ENCODE measurements at regions not wholly inside any gene's neighbourhood (a gene's known extent, or its start where the extent isn't known, plus 50 kb on each side); places are given as distances from the start of the nearest gene placed in this dataset.
"Not testable (repeated sequence)": the region's sequence is repeated elsewhere in the genome, so short reads cannot be mapped to it uniquely, and the experiment has no call there.

DNA sequence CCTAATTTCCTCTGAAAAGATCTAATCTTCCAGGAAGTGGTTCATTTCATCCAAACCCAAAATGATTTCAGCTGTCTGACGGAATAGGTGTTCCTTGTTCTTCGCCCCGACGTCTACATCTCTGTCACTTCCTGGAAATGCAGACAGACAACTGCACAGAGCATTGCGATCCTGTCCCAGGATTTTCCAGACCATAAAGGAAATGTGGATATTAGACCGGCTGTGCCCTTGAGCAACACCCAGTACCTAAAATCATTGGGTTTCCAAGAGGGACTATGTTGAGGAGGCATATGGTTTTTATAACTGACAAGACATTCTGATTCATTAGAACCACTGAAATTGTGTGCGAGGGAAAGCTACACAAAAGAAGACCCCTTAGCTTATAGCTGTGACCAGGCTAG lies 74.2 kb downstream of the MSX2 start:
- H3K27me3 Mint-ChIP-seq, result peaks cover 19% of the 10 kb centered on the region
- TF ChIP-seq, protein P1, sequence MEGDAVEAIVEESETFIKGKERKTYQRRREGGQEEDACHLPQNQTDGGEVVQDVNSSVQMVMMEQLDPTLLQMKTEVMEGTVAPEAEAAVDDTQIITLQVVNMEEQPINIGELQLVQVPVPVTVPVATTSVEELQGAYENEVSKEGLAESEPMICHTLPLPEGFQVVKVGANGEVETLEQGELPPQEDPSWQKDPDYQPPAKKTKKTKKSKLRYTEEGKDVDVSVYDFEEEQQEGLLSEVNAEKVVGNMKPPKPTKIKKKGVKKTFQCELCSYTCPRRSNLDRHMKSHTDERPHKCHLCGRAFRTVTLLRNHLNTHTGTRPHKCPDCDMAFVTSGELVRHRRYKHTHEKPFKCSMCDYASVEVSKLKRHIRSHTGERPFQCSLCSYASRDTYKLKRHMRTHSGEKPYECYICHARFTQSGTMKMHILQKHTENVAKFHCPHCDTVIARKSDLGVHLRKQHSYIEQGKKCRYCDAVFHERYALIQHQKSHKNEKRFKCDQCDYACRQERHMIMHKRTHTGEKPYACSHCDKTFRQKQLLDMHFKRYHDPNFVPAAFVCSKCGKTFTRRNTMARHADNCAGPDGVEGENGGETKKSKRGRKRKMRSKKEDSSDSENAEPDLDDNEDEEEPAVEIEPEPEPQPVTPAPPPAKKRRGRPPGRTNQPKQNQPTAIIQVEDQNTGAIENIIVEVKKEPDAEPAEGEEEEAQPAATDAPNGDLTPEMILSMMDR (conservative IDR thresholded peaks at IDR 0.05), result no peak
- no peak for DNase-seq (ENCODE audit: extremely low spot score, unreplicated experiment)
- no peaks in the 10 kb centered on the region for H3K9me3 Mint-ChIP-seq
- peaks cover 33% of the 10 kb centered on the region for H3K4me1 Mint-ChIP-seq (ENCODE audit: unreplicated experiment)
- peak overlapping the region; percentile 65 for H3K4me3 Mint-ChIP-seq
- no peaks in the 10 kb centered on the region for H3K36me3 Mint-ChIP-seq
- peak overlapping the region; percentile 30 for H3K27ac Mint-ChIP-seq

DNA sequence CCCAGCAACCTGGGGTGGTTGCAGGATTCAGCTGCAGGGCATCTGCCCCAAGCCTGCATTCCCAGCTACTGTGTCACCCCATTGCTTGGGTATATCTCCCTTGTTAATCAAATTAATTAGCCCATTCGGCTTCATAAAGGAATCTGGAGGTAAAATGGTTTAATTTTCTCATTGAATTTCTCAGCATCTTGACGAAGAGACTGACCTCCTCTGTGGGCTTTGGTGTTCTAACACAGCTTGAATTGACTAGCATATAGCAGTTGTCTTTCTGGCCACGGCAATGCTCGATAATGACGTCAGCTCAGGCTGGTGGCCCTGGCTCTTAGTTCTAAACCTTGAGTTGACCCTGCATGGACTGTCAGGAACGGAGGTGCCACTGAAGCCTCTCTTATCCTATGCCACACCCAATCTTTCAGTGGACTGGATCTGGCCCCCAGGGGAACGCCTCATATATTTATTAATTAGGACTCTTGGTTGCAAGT lies 72.4 kb downstream of the MSX2 start:
- H3K4me1 Mint-ChIP-seq (ENCODE audit: unreplicated experiment), result peaks cover 33% of the 10 kb centered on the region
- H3K36me3 Mint-ChIP-seq, result no peaks in the 10 kb centered on the region
- H3K9me3 Mint-ChIP-seq, result no peaks in the 10 kb centered on the region
- H3K4me3 Mint-ChIP-seq, result no peak overlapping the region
- H3K27ac Mint-ChIP-seq, result no peak overlapping the region
- TF ChIP-seq, protein P1 (conservative IDR thresholded peaks at IDR 0.05), result no peak
- no peak for DNase-seq (ENCODE audit: extremely low spot score, unreplicated experiment)
- peaks cover 19% of the 10 kb centered on the region for H3K27me3 Mint-ChIP-seq

DNA sequence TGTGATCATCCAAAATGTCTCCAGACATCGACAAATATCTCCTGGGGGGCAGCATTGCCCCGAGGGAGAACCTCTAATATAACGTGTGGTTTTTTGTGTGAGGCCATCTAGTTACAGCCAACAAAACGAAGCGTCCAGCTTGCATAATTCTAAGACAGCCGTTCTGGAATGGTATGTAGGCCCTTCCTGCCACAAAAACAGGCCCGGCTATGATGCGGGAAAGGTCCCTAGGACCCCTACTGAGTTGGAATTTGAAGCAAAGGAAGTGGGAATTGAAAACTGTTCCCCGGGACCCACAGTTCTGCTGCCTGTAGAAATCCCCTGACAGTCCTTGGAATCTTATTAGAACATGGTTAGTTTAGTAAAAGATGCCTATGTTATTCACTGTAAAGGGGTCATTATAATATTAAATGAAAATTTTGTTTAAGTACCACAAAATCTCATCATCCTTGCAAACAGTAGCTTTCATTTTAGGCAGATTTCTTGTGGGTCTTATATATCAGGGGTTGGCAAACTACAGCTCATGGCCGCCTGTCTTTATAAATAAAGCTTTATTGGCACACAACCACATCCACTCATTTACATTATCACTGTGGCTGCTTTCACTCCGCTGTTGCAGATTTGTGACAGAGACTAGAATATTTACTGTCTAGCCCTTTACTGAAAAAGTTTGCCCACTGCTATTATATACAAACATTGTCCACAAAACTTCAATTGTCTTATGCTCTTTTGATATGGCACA lies 70.7 kb downstream of the MSX2 start:
- no peak for DNase-seq (ENCODE audit: extremely low spot score, unreplicated experiment)
- Mint-ChIP-seq H3K9me3 (no peaks in the 10 kb centered on the region), H3K4me3 (no peak overlapping the region), H3K27me3 (peaks cover 19% of the 10 kb centered on the region), H3K27ac (no peak overlapping the region), H3K36me3 (no peaks in the 10 kb centered on the region), H3K4me1 (ENCODE audit: unreplicated experiment) (peaks cover 41% of the 10 kb centered on the region)
- TF ChIP-seq, protein P1 (conservative IDR thresholded peaks at IDR 0.05), result no peak

DNA sequence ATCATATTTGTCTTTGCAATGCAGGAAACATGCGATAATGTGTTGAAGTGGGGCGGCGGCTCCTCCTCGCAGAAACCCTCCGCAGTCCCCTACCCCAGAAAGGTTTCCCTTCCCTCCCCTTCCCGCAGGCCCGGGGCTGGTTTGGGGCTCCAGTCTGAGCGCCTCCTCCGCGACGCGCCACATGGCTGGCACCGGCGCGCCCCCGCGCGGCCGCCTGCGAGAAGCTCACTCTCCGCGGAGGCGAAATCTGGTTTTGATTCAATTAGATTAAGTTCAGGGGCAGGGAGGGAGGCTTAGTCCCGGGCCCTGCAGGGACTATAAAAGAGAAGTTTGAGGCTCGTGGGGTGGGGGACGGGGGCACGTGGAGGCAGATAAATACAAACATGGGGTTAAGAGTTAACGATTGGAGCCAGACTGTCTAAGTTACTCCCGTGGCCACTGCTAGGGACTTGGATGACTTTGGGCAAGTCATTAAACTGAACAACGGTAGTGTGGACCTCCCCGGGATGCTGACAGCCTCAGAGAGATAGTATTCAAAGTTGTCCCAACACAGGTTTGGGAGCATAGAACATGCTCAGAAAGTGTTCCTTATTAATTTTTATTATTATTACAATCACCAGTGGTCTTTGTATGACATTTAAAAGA lies 69.4 kb downstream of the MSX2 start:
- TF ChIP-seq, protein P1 (conservative IDR thresholded peaks at IDR 0.05), result peak; percentile 95

DNA sequence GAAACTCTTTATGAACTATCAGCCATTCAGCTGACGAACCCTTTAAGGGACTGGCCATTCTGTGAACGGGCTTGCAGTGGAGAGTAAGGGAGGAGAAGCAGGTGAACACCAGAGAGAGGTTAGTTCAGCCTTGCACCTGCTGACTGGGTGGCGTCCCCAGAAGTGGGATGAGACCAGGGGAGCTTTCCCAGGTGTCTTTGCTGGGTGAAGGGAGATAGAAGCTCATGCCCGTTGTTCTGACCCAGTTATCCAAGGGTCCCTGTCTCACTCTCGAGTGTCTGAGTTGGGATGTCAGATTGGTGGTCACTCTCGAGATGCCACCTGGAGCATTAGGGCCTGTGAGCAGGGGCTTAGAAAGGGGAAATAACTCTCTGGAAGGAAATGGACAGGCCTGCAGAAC lies 68.7 kb downstream of the MSX2 start:
- peaks cover 28% of the 10 kb centered on the region for H3K4me1 Mint-ChIP-seq (ENCODE audit: unreplicated experiment)
- no peaks in the 10 kb centered on the region for H3K36me3 Mint-ChIP-seq
- no peak overlapping the region for H3K27ac Mint-ChIP-seq
- TF ChIP-seq, protein P1 (conservative IDR thresholded peaks at IDR 0.05), result no peak
- no peaks in the 10 kb centered on the region for H3K9me3 Mint-ChIP-seq
- no peak for DNase-seq (ENCODE audit: extremely low spot score, unreplicated experiment)
- peaks cover 13% of the 10 kb centered on the region for H3K27me3 Mint-ChIP-seq
- no peak overlapping the region for H3K4me3 Mint-ChIP-seq

More for the DNA sequence above, 69.4 kb downstream of the MSX2 start:
- H3K4me3 Mint-ChIP-seq, result peak overlapping the region; percentile 62
- peak; percentile 89 for DNase-seq (ENCODE audit: extremely low spot score, unreplicated experiment)
- H3K27ac Mint-ChIP-seq, result no peak overlapping the region
- H3K9me3 Mint-ChIP-seq, result no peaks in the 10 kb centered on the region
- H3K4me1 Mint-ChIP-seq (ENCODE audit: unreplicated experiment), result peaks cover 35% of the 10 kb centered on the region
- no peaks in the 10 kb centered on the region for H3K36me3 Mint-ChIP-seq
- H3K27me3 Mint-ChIP-seq, result peaks cover 13% of the 10 kb centered on the region

DNA sequence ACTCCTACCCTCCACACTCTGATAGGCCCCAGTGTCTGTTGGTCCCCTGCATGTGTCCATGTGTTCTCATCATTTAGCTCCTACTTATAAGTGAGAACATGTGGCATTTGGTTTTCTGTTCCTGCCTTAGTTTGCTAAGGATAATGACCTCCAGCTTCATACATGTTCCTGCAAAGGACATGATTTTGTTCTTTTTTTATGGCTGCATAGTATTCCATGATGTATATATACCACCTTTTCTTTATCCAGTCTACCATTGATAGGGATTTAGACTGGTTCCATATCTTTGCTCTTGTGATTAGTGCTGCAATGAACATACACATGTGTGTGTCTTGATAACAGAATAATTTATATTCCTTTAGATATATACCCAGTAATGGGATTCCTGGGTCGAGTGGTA lies 67.9 kb downstream of the MSX2 start:
- not testable (repeated sequence) for H3K9me3 Mint-ChIP-seq; DNase-seq (ENCODE audit: extremely low spot score, unreplicated experiment); H3K36me3 Mint-ChIP-seq; H3K27ac Mint-ChIP-seq; H3K4me3 Mint-ChIP-seq
- Mint-ChIP-seq H3K4me1 (ENCODE audit: unreplicated experiment) (peaks cover 23% of the 10 kb centered on the region), H3K27me3 (peaks cover 13% of the 10 kb centered on the region)

Data from type B pancreatic cell (in vitro differentiated cells).